ENCODE measurements at regions not wholly inside any gene's neighbourhood (a gene's known extent, or its start where the extent isn't known, plus 50 kb on each side); places are given as distances from the start of the nearest gene placed in this dataset.
"Not testable (repeated sequence)": the region's sequence is repeated elsewhere in the genome, so short reads cannot be mapped to it uniquely, and the experiment has no call there.

GRCh38 chr7:32206987-32207386 lies 136.8 kb upstream of the PDE1C start:
- no peak overlapping the region for H3K27ac ChIP-seq (ENCODE audit: low read depth, low read length)
- no peaks in the 10 kb centered on the region for H3K36me3 ChIP-seq (ENCODE audit: insufficient read depth, low read length)
- peaks cover 4% of the 10 kb centered on the region for H3K4me1 ChIP-seq (ENCODE audit: insufficient read depth, low read length)
- H2AFZ ChIP-seq (ENCODE audit: low read length) = no peak overlapping the region
- H3K79me2 ChIP-seq (ENCODE audit: insufficient read depth, low read length) = no peaks in the 10 kb centered on the region
- H3K4me3 ChIP-seq (ENCODE audit: insufficient read depth, low read length) = no peak overlapping the region
- no peak for DNase-seq (ENCODE audit: insufficient read length, low spot score, missing footprints)
- H4K20me1 ChIP-seq (ENCODE audit: insufficient read depth, low read length) = no peaks in the 10 kb centered on the region
- peaks cover 16% of the 10 kb centered on the region for H3K27me3 ChIP-seq (ENCODE audit: insufficient read depth, low read length)
- H3K4me2 ChIP-seq (ENCODE audit: insufficient read depth, low read length) = no peak overlapping the region
- TF ChIP-seq, protein P1, sequence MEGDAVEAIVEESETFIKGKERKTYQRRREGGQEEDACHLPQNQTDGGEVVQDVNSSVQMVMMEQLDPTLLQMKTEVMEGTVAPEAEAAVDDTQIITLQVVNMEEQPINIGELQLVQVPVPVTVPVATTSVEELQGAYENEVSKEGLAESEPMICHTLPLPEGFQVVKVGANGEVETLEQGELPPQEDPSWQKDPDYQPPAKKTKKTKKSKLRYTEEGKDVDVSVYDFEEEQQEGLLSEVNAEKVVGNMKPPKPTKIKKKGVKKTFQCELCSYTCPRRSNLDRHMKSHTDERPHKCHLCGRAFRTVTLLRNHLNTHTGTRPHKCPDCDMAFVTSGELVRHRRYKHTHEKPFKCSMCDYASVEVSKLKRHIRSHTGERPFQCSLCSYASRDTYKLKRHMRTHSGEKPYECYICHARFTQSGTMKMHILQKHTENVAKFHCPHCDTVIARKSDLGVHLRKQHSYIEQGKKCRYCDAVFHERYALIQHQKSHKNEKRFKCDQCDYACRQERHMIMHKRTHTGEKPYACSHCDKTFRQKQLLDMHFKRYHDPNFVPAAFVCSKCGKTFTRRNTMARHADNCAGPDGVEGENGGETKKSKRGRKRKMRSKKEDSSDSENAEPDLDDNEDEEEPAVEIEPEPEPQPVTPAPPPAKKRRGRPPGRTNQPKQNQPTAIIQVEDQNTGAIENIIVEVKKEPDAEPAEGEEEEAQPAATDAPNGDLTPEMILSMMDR (IDR thresholded peaks at IDR 0.05; ENCODE audit: extremely low read depth, low read depth, low read length) = peak; percentile 54
- H3K9me3 ChIP-seq (ENCODE audit: low read depth, low read length) = no peaks in the 10 kb centered on the region

- Histone ChIP-seq H4K20me1 (ENCODE audit: insufficient read depth, low read length) (no peaks in the 10 kb centered on the region), H2AFZ (ENCODE audit: low read length) (no peak overlapping the region), H3K4me3 (ENCODE audit: insufficient read depth, low read length) (no peak overlapping the region), H3K27ac (ENCODE audit: low read depth, low read length) (no peak overlapping the region), H3K9me3 (ENCODE audit: low read depth, low read length) (no peaks in the 10 kb centered on the region), H3K4me1 (ENCODE audit: insufficient read depth, low read length) (peaks cover 4% of the 10 kb centered on the region), H3K27me3 (ENCODE audit: insufficient read depth, low read length) (peaks cover 14% of the 10 kb centered on the region), H3K79me2 (ENCODE audit: insufficient read depth, low read length) (no peaks in the 10 kb centered on the region), H3K36me3 (ENCODE audit: insufficient read depth, low read length) (no peaks in the 10 kb centered on the region), H3K4me2 (ENCODE audit: insufficient read depth, low read length) (no peak overlapping the region)
- TF ChIP-seq, protein P1 (IDR thresholded peaks at IDR 0.05; ENCODE audit: extremely low read depth, low read depth, low read length) = no peak
- DNase-seq (ENCODE audit: insufficient read length, low spot score, missing footprints) = no peak
These were observed 136.3 kb upstream of the PDE1C start for GRCh38 chr7:32206488-32206887.

DNA sequence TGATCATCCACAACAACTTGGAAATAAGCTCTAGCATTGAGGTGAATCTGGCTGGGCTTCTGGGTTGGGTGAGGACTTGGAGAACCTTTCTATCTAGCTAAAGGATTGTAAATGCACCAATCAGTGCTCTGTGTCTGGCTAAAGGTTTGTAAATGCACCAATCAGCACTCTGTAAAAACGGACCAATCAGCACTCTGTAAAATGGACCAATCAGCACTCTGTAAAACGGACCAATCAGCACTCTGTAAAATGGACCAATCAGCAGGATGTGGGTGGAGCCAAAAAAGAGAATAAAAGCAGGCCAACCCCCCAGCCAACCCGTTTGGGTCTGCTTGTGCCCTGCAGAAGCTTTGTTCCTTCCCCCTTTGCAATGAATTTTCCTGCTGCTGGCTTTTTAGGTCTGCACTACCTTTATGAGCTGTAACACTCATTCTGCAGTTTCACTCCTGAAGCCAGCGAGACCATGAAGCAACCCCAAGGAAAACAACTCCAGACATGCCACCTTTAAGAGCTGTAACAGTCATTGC lies 135.2 kb upstream of the PDE1C start:
- DNase-seq (ENCODE audit: insufficient read length, low spot score, missing footprints); H3K4me1 ChIP-seq (ENCODE audit: insufficient read depth, low read length); H3K79me2 ChIP-seq (ENCODE audit: insufficient read depth, low read length); H3K4me3 ChIP-seq (ENCODE audit: insufficient read depth, low read length); H3K27ac ChIP-seq (ENCODE audit: low read depth, low read length); H3K9me3 ChIP-seq (ENCODE audit: low read depth, low read length); H3K36me3 ChIP-seq (ENCODE audit: insufficient read depth, low read length); H3K4me2 ChIP-seq (ENCODE audit: insufficient read depth, low read length); H4K20me1 ChIP-seq (ENCODE audit: insufficient read depth, low read length); H2AFZ ChIP-seq (ENCODE audit: low read length): not testable (repeated sequence)
- H3K27me3 ChIP-seq (ENCODE audit: insufficient read depth, low read length) = peaks cover 12% of the 10 kb centered on the region

DNA sequence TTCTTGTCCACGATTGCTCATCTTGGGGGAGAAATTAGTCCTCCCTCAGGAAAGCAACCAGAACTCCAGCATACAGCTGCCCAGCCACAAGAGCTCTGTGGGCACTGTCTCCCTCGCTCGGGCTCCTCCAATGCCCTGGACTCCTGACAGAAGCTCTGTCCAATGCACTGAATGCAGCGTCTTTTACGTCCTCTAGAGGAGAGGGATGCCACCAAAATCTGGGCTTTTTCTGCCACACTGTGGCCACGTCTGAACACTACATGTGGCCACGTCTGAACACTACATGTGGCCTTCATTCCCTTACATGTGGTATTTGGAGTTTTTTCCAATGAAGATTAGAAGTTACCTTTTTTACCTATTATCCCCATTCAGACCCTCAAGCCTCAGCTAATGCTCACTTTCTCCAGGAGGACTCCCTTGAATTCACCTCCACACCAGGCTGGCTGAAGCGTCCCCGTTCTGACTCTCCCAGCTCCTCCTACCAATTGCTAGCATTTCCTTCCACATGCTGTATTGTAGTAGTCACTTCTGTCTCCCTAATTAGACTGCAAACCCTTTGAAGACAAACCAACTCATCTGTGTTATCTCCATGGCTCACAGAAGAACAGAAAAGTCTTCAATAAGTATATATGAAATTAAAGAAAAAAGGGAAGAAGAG lies 134.3 kb upstream of the PDE1C start:
- H2AFZ ChIP-seq (ENCODE audit: low read length) = peak overlapping the region; percentile 58
- peak overlapping the region; percentile 61 for H3K4me3 ChIP-seq (ENCODE audit: insufficient read depth, low read length)
- H3K9me3 ChIP-seq (ENCODE audit: low read depth, low read length) = no peaks in the 10 kb centered on the region
- H3K27ac ChIP-seq (ENCODE audit: low read depth, low read length) = no peak overlapping the region
- DNase-seq (ENCODE audit: insufficient read length, low spot score, missing footprints) = no peak
- H3K79me2 ChIP-seq (ENCODE audit: insufficient read depth, low read length) = no peaks in the 10 kb centered on the region
- TF ChIP-seq, protein P1 (IDR thresholded peaks at IDR 0.05; ENCODE audit: extremely low read depth, low read depth, low read length) = peak; percentile 93
- peaks cover 4% of the 10 kb centered on the region for H3K4me1 ChIP-seq (ENCODE audit: insufficient read depth, low read length)
- H4K20me1 ChIP-seq (ENCODE audit: insufficient read depth, low read length) = no peaks in the 10 kb centered on the region
- H3K4me2 ChIP-seq (ENCODE audit: insufficient read depth, low read length) = peak overlapping the region; percentile 82
- H3K27me3 ChIP-seq (ENCODE audit: insufficient read depth, low read length) = peaks cover 12% of the 10 kb centered on the region
- no peaks in the 10 kb centered on the region for H3K36me3 ChIP-seq (ENCODE audit: insufficient read depth, low read length)

Measured in osteoblast (primary cell).